GM23338 (cell line): ENCODE measurements at regions not wholly inside any gene's neighbourhood (a gene's known extent, or its start where the extent isn't known, plus 50 kb on each side); places are given as distances from the start of the nearest gene placed in this dataset.
A peak's percentile ranks its signal among the peaks of the same experiment; 100 is the strongest.

Source experiments
- ATAC-seq: fragments of 200-7000 bp; cut with Tn5 transposase; 3 replicates; pipeline ENCODE4 v1.9.1; 2020
- DNase-seq: peaks from one replicate; pipeline ENCODE4 v3.0.0-alpha.2; 2015; ENCODE audit warnings: low spot score
- H2AFZ ChIP-seq: fragments of 200-600 bp; sonication (generic); 2 replicates; pipeline ENCODE4 v1.8.0; 2016; ENCODE audit warnings: antibody characterized with exemption, mild to moderate bottlenecking, moderate library complexity
- H3F3A ChIP-seq: fragments of 200-600 bp; sonication (generic); replicated peaks from 2 replicates; pipeline ENCODE4 v1.8.0; 2017; ENCODE audit warnings: antibody characterized with exemption, mixed run types, low read depth
- H3K27ac ChIP-seq: fragments of 200-600 bp; sonication (generic); 2 replicates; pipeline ENCODE4 v1.6.1; 2016; ENCODE audit warnings: low read depth
- H3K27me3 ChIP-seq: fragments of 200-600 bp; sonication (generic); 2 replicates; pipeline ENCODE4 v1.8.0; 2016; ENCODE audit warnings: mild to moderate bottlenecking, mixed run types, moderate library complexity; ENCODE audit not compliant: insufficient read depth
- H3K36me3 ChIP-seq: fragments of 200-600 bp; sonication (generic); 2 replicates; pipeline ENCODE4 v1.8.0; 2016; ENCODE audit warnings: mild to moderate bottlenecking; ENCODE audit not compliant: insufficient read depth
- H3K4me1 ChIP-seq: fragments of 200-600 bp; sonication (generic); 2 replicates; pipeline ENCODE4 v1.8.0; 2016; ENCODE audit warnings: mild to moderate bottlenecking, moderate library complexity; ENCODE audit not compliant: insufficient read depth
- H3K4me2 ChIP-seq: fragments of 200-600 bp; sonication (generic); 2 replicates; pipeline ENCODE4 v1.7.1; 2017; ENCODE audit warnings: mixed run types
- H3K4me3 ChIP-seq: fragments of 200-600 bp; sonication (generic); 2 replicates; pipeline ENCODE4 v1.6.1; 2016; ENCODE audit warnings: mixed run types
- H3K79me2 ChIP-seq: fragments of 200-600 bp; sonication (generic); replicated peaks from 2 replicates; pipeline ENCODE4 v1.8.0; 2017; ENCODE audit warnings: mild to moderate bottlenecking; ENCODE audit not compliant: insufficient read depth
- H3K9me2 ChIP-seq: fragments of 200-600 bp; sonication (generic); 2 replicates; pipeline ENCODE4 v1.8.0; 2017; ENCODE audit not compliant: insufficient read depth
- H4K20me1 ChIP-seq: fragments of 200-600 bp; sonication (generic); replicated peaks from 2 replicates; pipeline ENCODE4 v1.8.0; 2017; ENCODE audit warnings: mild to moderate bottlenecking; ENCODE audit not compliant: insufficient read depth
- H3K27ac Mint-ChIP-seq: 2 replicates; pipeline ENCODE4 v1.8.0; 2020; ENCODE audit warnings: inconsistent platforms, mild to moderate bottlenecking, moderate library complexity, mixed read lengths
- H3K27me3 Mint-ChIP-seq: 3 replicates; pipeline ENCODE4 v1.8.0; 2022; ENCODE audit warnings: low read depth, mild to moderate bottlenecking, moderate library complexity, mixed read lengths, inconsistent platforms; ENCODE audit not compliant: insufficient read depth, poor library complexity
- H3K36me3 Mint-ChIP-seq: 3 replicates; pipeline ENCODE4 v1.8.0; 2021; ENCODE audit warnings: low read depth, mild to moderate bottlenecking, inconsistent platforms, moderate library complexity, mixed read lengths
- H3K4me1 Mint-ChIP-seq: 3 replicates; pipeline ENCODE4 v1.8.0; 2020; ENCODE audit warnings: mild to moderate bottlenecking, inconsistent platforms, mixed read lengths
- H3K4me3 Mint-ChIP-seq: 3 replicates; pipeline ENCODE4 v1.8.0; 2021; ENCODE audit warnings: moderate library complexity, mild to moderate bottlenecking, inconsistent platforms, mixed read lengths
- H3K9me3 Mint-ChIP-seq: 3 replicates; pipeline ENCODE4 v1.8.0; 2020; ENCODE audit warnings: moderate library complexity, mild to moderate bottlenecking, inconsistent platforms, mixed read lengths
- EZH2phosphoT487 ChIP-seq: fragments of 200-600 bp; sonication (generic); IDR thresholded peaks from one replicate; pipeline ENCODE4 v1.8.1; 2018; ENCODE audit warnings: antibody characterized with exemption; ENCODE audit not compliant: unreplicated experiment
- JUNB ChIP-seq: IDR thresholded peaks from one replicate; pipeline ENCODE4 v1.6.1; 2016; ENCODE audit warnings: antibody characterized with exemption; ENCODE audit not compliant: unreplicated experiment
- NANOG ChIP-seq: IDR thresholded peaks from 2 replicates; pipeline ENCODE4 v1.6.1; 2016; ENCODE audit warnings: antibody characterized with exemption, borderline replicate concordance
- POLR2AphosphoS5 ChIP-seq: IDR thresholded peaks from 2 replicates; pipeline ENCODE4 v1.6.1; 2016; ENCODE audit warnings: antibody characterized with exemption, low read depth
- ZNF114 ChIP-seq: fragments of 250-450 bp; sonication (Bioruptor Pico); IDR thresholded peaks from 2 replicates; pipeline ENCODE4 v1.5.0; 2020; ENCODE audit warnings: mild to moderate bottlenecking, moderate library complexity
- ZNF331 ChIP-seq: fragments of 250-450 bp; sonication (Bioruptor Pico); IDR thresholded peaks from 2 replicates; pipeline ENCODE4 v1.5.0; 2020; ENCODE audit warnings: low read depth, mild to moderate bottlenecking, moderate library complexity
- TF ChIP-seq, protein P1 (sequence below), 2 experiments: fragments of 200-600 bp in 1 of 2; sonication (generic) in 1 of 2; conservative IDR thresholded peaks; 2 replicates each; pipeline versions ENCODE4 v1.5.1 to v1.6.1; 2016 to 2017; ENCODE audit warnings: antibody characterized with exemption in 2 of 2, low read depth in 2 of 2, mild to moderate bottlenecking in 2 of 2, moderate library complexity in 1 of 2
- TF ChIP-seq, protein P2 (sequence below): IDR thresholded peaks from 2 replicates; pipeline ENCODE4 v1.6.1; 2016; ENCODE audit warnings: antibody characterized with exemption

DNA sequence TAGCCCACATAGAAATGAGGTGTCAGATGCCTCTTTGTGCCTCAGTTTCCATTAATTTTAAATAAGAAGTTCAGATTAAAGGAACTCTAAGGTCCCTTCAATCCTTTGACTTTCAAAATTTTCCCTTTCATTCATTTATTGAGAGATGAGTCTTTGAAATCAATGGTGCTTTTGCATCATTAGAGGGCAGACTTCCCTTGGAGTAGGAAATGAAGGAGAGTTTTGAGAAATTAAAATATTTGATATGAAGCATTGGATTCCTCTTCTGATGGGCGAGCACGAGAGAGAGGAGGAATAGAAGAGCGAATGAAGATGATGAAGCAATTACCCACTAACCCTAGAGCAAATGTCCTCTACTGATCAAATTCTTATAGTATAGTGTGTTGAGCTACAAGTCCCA is 105.7 kb downstream of the EDN1 start:
- Mint-ChIP-seq H3K27me3 (peaks cover 4% of the 10 kb centered on the region), H3K4me1 (peaks cover 3% of the 10 kb centered on the region; the same call in 2 of the 3 replicates), H3K9me3 (no peaks in the 10 kb centered on the region), H3K4me3 (no peak overlapping the region), H3K27ac (no peak overlapping the region), H3K36me3 (no peaks in the 10 kb centered on the region)
- ATAC-seq (no peak), DNase-seq (no peak)
- TF ChIP-seq, protein P1, sequence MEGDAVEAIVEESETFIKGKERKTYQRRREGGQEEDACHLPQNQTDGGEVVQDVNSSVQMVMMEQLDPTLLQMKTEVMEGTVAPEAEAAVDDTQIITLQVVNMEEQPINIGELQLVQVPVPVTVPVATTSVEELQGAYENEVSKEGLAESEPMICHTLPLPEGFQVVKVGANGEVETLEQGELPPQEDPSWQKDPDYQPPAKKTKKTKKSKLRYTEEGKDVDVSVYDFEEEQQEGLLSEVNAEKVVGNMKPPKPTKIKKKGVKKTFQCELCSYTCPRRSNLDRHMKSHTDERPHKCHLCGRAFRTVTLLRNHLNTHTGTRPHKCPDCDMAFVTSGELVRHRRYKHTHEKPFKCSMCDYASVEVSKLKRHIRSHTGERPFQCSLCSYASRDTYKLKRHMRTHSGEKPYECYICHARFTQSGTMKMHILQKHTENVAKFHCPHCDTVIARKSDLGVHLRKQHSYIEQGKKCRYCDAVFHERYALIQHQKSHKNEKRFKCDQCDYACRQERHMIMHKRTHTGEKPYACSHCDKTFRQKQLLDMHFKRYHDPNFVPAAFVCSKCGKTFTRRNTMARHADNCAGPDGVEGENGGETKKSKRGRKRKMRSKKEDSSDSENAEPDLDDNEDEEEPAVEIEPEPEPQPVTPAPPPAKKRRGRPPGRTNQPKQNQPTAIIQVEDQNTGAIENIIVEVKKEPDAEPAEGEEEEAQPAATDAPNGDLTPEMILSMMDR (conservative IDR thresholded peaks at IDR 0.05; ENCODE audit: low read depth in 2 of 2): peak in 1 of 2 experiments; percentile 27; a peak in 2 of 4 replicates
- TF ChIP-seq ZNF331: no peak
- Histone ChIP-seq H3K4me2 (no peak overlapping the region), H3K27me3 (no peaks in the 10 kb centered on the region), H3K36me3 (no peaks in the 10 kb centered on the region), H3K79me2 (no peaks in the 10 kb centered on the region), H4K20me1 (no peaks in the 10 kb centered on the region), H3K4me3 (no peak overlapping the region), H3K27ac (no peak overlapping the region), H2AFZ (peak overlapping the region; percentile 15; the same call in 1 of the 2 replicates), H3K9me2 (peaks cover 3% of the 10 kb centered on the region; the same call in 1 of the 2 replicates), H3K4me1 (no peaks in the 10 kb centered on the region), H3F3A (no peaks in the 10 kb centered on the region)

DNA sequence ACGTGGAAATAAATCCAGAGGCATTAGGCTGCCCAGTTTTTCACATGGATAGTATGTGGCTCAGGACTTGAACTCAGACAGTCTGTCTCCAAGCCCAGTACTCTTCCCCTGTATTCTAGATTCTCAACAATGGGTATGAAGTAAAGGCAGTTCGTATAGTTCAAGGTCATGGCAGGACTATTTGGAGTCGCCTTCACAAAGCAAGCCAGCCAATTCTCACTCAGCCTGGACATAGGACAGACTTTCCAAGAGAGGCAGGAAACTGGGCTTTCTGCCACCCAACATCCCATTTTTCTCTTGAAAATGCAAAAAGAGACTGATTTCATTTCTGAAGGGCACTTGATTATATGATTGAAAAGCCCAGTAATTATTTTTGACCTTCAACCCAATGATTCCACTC is 111.0 kb downstream of the EDN1 start:
- peaks cover 14% of the 10 kb centered on the region for H3K9me2 ChIP-seq
- DNase-seq: no peak
- H3K27me3 ChIP-seq: no peaks in the 10 kb centered on the region
- no peak overlapping the region for H2AFZ ChIP-seq
- ATAC-seq: no peak
- no peaks in the 10 kb centered on the region for H3K36me3 Mint-ChIP-seq
- no peak overlapping the region for H3K4me3 ChIP-seq
- H3K27ac ChIP-seq: no peak overlapping the region
- peaks cover 5% of the 10 kb centered on the region; the same call in 2 of the 3 replicates for H3K4me1 Mint-ChIP-seq
- no peaks in the 10 kb centered on the region for H3K4me1 ChIP-seq
- no peaks in the 10 kb centered on the region for H3F3A ChIP-seq
- H3K9me3 Mint-ChIP-seq: no peaks in the 10 kb centered on the region
- H3K27ac Mint-ChIP-seq: no peak overlapping the region
- TF ChIP-seq NANOG: no peak
- TF ChIP-seq POLR2AphosphoS5: no peak
- no peak for TF ChIP-seq EZH2phosphoT487
- no peak for TF ChIP-seq ZNF114 (CRISPR knock-in tag)
- no peak for TF ChIP-seq JUNB
- TF ChIP-seq, protein P2, sequence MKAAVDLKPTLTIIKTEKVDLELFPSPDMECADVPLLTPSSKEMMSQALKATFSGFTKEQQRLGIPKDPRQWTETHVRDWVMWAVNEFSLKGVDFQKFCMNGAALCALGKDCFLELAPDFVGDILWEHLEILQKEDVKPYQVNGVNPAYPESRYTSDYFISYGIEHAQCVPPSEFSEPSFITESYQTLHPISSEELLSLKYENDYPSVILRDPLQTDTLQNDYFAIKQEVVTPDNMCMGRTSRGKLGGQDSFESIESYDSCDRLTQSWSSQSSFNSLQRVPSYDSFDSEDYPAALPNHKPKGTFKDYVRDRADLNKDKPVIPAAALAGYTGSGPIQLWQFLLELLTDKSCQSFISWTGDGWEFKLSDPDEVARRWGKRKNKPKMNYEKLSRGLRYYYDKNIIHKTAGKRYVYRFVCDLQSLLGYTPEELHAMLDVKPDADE: no peak
- no peak overlapping the region for H3K4me3 Mint-ChIP-seq
- no peak overlapping the region for H3K4me2 ChIP-seq
- peaks cover 2% of the 10 kb centered on the region for H3K27me3 Mint-ChIP-seq
- H3K36me3 ChIP-seq: no peaks in the 10 kb centered on the region
- no peaks in the 10 kb centered on the region for H4K20me1 ChIP-seq
- no peaks in the 10 kb centered on the region for H3K79me2 ChIP-seq
